MM.1S (cell line): ENCODE measurements at regions not wholly inside any gene's neighbourhood (a gene's known extent, or its start where the extent isn't known, plus 50 kb on each side); places are given as distances from the start of the nearest gene placed in this dataset.

Experiments
- EZH2 ChIP-seq: fragments of 300-600 bp; sonication (generic); optimal IDR thresholded peaks from 2 replicates; pipeline ENCODE3; 2017; ENCODE audit warnings: low read depth, mild to moderate bottlenecking, antibody characterized with exemption, low read length, mixed read lengths
- TF ChIP-seq, protein P1 (sequence below): fragments of 300-600 bp; sonication (generic); IDR thresholded peaks from 2 replicates; pipeline ENCODE4 v1.5.1; 2016; ENCODE audit warnings: antibody characterized with exemption, low read length, mixed read lengths

DNA sequence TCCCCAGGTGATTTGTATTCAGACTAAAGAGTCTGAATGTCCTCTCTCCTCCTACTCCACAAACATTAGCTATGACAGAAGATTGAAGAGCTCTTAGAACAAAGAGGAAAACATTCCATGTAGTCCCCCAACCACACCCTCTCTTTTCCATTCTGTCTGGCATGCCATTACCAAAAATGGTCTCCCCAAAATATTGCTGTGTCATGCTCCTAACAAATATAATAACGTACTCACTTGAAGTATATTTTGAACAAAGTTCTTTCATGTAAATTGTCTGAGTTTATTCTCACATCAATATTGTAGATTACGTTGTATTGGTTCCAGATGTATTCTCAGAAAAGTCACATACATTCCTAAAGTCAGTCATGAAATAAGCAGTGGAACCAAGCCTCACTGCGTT lies 467.3 kb upstream of the IRAK1BP1 start:
- TF ChIP-seq, protein P1, sequence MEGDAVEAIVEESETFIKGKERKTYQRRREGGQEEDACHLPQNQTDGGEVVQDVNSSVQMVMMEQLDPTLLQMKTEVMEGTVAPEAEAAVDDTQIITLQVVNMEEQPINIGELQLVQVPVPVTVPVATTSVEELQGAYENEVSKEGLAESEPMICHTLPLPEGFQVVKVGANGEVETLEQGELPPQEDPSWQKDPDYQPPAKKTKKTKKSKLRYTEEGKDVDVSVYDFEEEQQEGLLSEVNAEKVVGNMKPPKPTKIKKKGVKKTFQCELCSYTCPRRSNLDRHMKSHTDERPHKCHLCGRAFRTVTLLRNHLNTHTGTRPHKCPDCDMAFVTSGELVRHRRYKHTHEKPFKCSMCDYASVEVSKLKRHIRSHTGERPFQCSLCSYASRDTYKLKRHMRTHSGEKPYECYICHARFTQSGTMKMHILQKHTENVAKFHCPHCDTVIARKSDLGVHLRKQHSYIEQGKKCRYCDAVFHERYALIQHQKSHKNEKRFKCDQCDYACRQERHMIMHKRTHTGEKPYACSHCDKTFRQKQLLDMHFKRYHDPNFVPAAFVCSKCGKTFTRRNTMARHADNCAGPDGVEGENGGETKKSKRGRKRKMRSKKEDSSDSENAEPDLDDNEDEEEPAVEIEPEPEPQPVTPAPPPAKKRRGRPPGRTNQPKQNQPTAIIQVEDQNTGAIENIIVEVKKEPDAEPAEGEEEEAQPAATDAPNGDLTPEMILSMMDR: no peak
- no peak for TF ChIP-seq EZH2
